H9 (cell line): ENCODE measurements at regions not wholly inside any gene's neighbourhood (a gene's known extent, or its start where the extent isn't known, plus 50 kb on each side); places are given as distances from the start of the nearest gene placed in this dataset.

ENCODE experiments used
- DNase-seq: peaks from one replicate; pipeline ENCODE4 v3.0.0-alpha.2; 2017
- H2AFZ ChIP-seq: one replicate; pipeline ENCODE4 v1.6.1; 2013; ENCODE audit warnings: mild to moderate bottlenecking, low read length, control low read depth, moderate library complexity
- H2AK5ac ChIP-seq: 2 replicates; pipeline ENCODE4 v1.6.1; 2013; ENCODE audit warnings: low read length, control low read depth, mixed read lengths; ENCODE audit not compliant: insufficient read length
- H2BK120ac ChIP-seq: one replicate; pipeline ENCODE4 v1.6.1; 2013; ENCODE audit warnings: low read depth, mild to moderate bottlenecking, low read length, control low read depth, inconsistent platforms; ENCODE audit not compliant: poor library complexity, severe bottlenecking
- H2BK12ac ChIP-seq: 2 replicates; pipeline ENCODE4 v1.6.1; 2013; ENCODE audit warnings: low read length, control low read depth, mixed read lengths, low read depth; ENCODE audit not compliant: insufficient read length
- H2BK15ac ChIP-seq: 2 replicates; pipeline ENCODE4 v1.6.1; 2013; ENCODE audit warnings: low read depth, low read length, control low read depth
- H2BK20ac ChIP-seq: one replicate; pipeline ENCODE4 v1.6.1; 2013; ENCODE audit warnings: low read depth, mild to moderate bottlenecking, low read length, control low read depth, inconsistent platforms; ENCODE audit not compliant: poor library complexity, severe bottlenecking
- H2BK5ac ChIP-seq: 2 replicates; pipeline ENCODE4 v1.6.1; 2013; ENCODE audit warnings: low read length, control low read depth, mixed read lengths; ENCODE audit not compliant: insufficient read length
- H3K14ac ChIP-seq: 2 replicates; pipeline ENCODE4 v1.6.1; 2013; ENCODE audit warnings: low read length, control low read depth; ENCODE audit not compliant: insufficient read depth
- H3K18ac ChIP-seq: 2 replicates; pipeline ENCODE4 v1.6.1; 2013; ENCODE audit warnings: low read depth, mild to moderate bottlenecking, mixed read lengths, low read length, control low read depth; ENCODE audit not compliant: insufficient read length
- H3K23ac ChIP-seq: 2 replicates; pipeline ENCODE4 v1.6.1; 2013; ENCODE audit warnings: low read length, control low read depth, mixed read lengths, low read depth; ENCODE audit not compliant: insufficient read length
- H3K23me2 ChIP-seq: 2 replicates; pipeline ENCODE4 v1.6.1; 2013; ENCODE audit warnings: low read depth, mild to moderate bottlenecking, mixed read lengths, low read length, control low read depth; ENCODE audit not compliant: insufficient read length, poor library complexity, severe bottlenecking
- H3K27ac ChIP-seq: 2 replicates; pipeline ENCODE4 v1.5.1; 2013; ENCODE audit warnings: low read length, control low read depth, mixed read lengths, low read depth; ENCODE audit not compliant: insufficient read length
- H3K27me3 ChIP-seq: 2 replicates; pipeline ENCODE4 v1.6.1; 2013; ENCODE audit warnings: low read length, control low read depth, inconsistent platforms; ENCODE audit not compliant: insufficient read depth
- H3K4ac ChIP-seq: 2 replicates; pipeline ENCODE4 v1.6.1; 2013; ENCODE audit warnings: low read depth, mild to moderate bottlenecking, control low read depth, inconsistent platforms, low read length, moderate library complexity
- H3K4me1 ChIP-seq: 2 replicates; pipeline ENCODE4 v1.6.1; 2013; ENCODE audit warnings: low read length, control low read depth, inconsistent platforms; ENCODE audit not compliant: insufficient read depth
- H3K4me2 ChIP-seq: 2 replicates; pipeline ENCODE4 v1.6.1; 2013; ENCODE audit warnings: low read length, control low read depth, mixed read lengths; ENCODE audit not compliant: insufficient read length, insufficient read depth
- H3K56ac ChIP-seq: 2 replicates; pipeline ENCODE4 v1.6.1; 2013; ENCODE audit warnings: low read depth, mild to moderate bottlenecking, mixed read lengths, low read length, control low read depth; ENCODE audit not compliant: insufficient read length
- H3K79me1 ChIP-seq: 2 replicates; pipeline ENCODE4 v1.6.1; 2013; ENCODE audit warnings: low read depth, mild to moderate bottlenecking, moderate library complexity, low read length, control low read depth, inconsistent platforms; ENCODE audit not compliant: insufficient read depth, poor library complexity, severe bottlenecking
- H3K79me2 ChIP-seq: 2 replicates; pipeline ENCODE4 v1.6.1; 2013; ENCODE audit warnings: low read length, control low read depth, inconsistent platforms; ENCODE audit not compliant: insufficient read depth
- H3K9ac ChIP-seq: 2 replicates; pipeline ENCODE4 v1.6.1; 2013; ENCODE audit warnings: low read length, control low read depth, mixed read lengths; ENCODE audit not compliant: insufficient read length; ENCODE audit errors: extremely low read depth
- H3K9me3 ChIP-seq: one replicate; pipeline ENCODE4 v1.6.1; 2013; ENCODE audit warnings: low read depth, low read length, inconsistent platforms; ENCODE audit not compliant: control insufficient read depth
- H3T11ph ChIP-seq: one replicate; pipeline ENCODE4 v1.6.1; 2013; ENCODE audit warnings: mild to moderate bottlenecking, low read length, control low read depth, inconsistent platforms
- H4K20me1 ChIP-seq: one replicate; pipeline ENCODE4 v1.6.1; 2013; ENCODE audit not compliant: control insufficient read depth, insufficient read length, insufficient read depth
- H4K5ac ChIP-seq: 2 replicates; pipeline ENCODE4 v1.6.1; 2013; ENCODE audit warnings: low read depth, mild to moderate bottlenecking, mixed read lengths, low read length, control low read depth; ENCODE audit not compliant: insufficient read length
- H4K8ac ChIP-seq: replicated peaks from 2 replicates; pipeline ENCODE4 v1.6.1; 2013; ENCODE audit warnings: low read length, control low read depth, mixed read lengths, low read depth; ENCODE audit not compliant: insufficient read length
- H4K91ac ChIP-seq: 2 replicates; pipeline ENCODE4 v1.6.1; 2013; ENCODE audit warnings: low read depth, mild to moderate bottlenecking, moderate library complexity, mixed read lengths, low read length, control low read depth; ENCODE audit not compliant: insufficient read length
- H3K27ac Mint-ChIP-seq, 3 experiments: 2 replicates in 2 of 3; 3 replicates in 1 of 3; pipeline ENCODE4 v1.8.0; 2020 to 2021; ENCODE audit warnings: mixed read lengths in 3 of 3, mild to moderate bottlenecking in 1 of 3, moderate library complexity in 1 of 3
- H3K27me3 Mint-ChIP-seq: 2 replicates; pipeline ENCODE4 v1.8.0; 2021; ENCODE audit warnings: low read depth, mild to moderate bottlenecking, moderate library complexity, mixed read lengths
- H3K36me3 Mint-ChIP-seq, 3 experiments: 2 replicates in 2 of 3; 3 replicates in 1 of 3; pipeline ENCODE4 v1.8.0; 2020 to 2021; ENCODE audit warnings: low read depth in 3 of 3, mixed read lengths in 3 of 3; ENCODE audit not compliant: insufficient read depth in 1 of 3
- H3K4me1 Mint-ChIP-seq, 2 experiments: 2 replicates each; pipeline ENCODE4 v1.8.0; 2020; ENCODE audit warnings: mixed read lengths in 2 of 2
- H3K4me3 Mint-ChIP-seq, 2 experiments: 2 replicates in 1 of 2; 3 replicates in 1 of 2; pipeline ENCODE4 v1.8.0; 2020 to 2021; ENCODE audit warnings: mild to moderate bottlenecking in 2 of 2, mixed read lengths in 2 of 2, moderate library complexity in 1 of 2
- H3K9me3 Mint-ChIP-seq, 2 experiments: 2 replicates in 1 of 2; 3 replicates in 1 of 2; pipeline ENCODE4 v1.8.0; 2020; ENCODE audit warnings: mild to moderate bottlenecking in 2 of 2, mixed read lengths in 2 of 2, moderate library complexity in 1 of 2
- CTCF ChIP-seq: fragments of 200-600 bp; sonication (generic); conservative IDR thresholded peaks from 3 replicates; pipeline ENCODE4 v1.8.0; 2021; ENCODE audit warnings: antibody characterized with exemption, mild to moderate bottlenecking
- WGBS: extraction: QIAGEN DNeasy Blood & Tissue Kit; methylation state at CpG from one replicate; pipeline ENCODE4 v1.1.7; 2013; ENCODE audit warnings: missing lambda C conversion rate, low lambda C conversion rate, mixed read lengths; ENCODE audit not compliant: insufficient read length; ENCODE audit errors: extremely low coverage; 5-methylcytosine and 5-hydroxymethylcytosine counted together

DNA sequence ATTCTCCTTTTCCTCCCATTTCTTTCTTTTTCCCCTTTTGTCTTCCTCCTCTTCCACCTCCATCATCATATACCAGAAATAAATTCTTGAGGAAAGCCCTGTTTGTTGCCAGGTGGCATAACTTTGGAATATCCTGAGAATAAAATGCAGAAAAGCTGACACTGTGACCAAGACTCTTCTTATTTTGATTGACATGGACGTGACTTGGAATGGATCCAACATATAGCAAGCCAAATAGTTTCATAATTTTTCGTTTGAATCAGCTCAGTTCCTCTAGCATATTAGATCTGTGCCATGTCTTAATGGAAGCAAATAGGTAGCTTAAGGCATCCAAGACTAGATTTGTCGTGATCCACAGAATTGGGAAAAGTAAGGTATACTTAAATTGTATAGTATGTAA, 354.7 kb upstream of the FIGN start:
- no peaks in the 10 kb centered on the region for H3K79me1 ChIP-seq
- Mint-ChIP-seq H3K36me3 (peaks cover 0 to 11% (median 2%) of the 10 kb centered on the region in 3 experiments; a peak in 4 of 7 replicates), H3K4me1 (peaks cover 11% of the 10 kb centered on the region in 2 experiments), H3K9me3 (0 out of 5 replicates have a peak, but pooled peaks cover 0 to 2% of the 10 kb centered on the region in 2 experiments), H3K27ac (no peak overlapping the region), H3K4me3 (no peak overlapping the region), H3K27me3 (no peaks in the 10 kb centered on the region)
- H4K5ac ChIP-seq = no peak overlapping the region
- H2BK15ac ChIP-seq = no peak overlapping the region
- no CpG with 5 or more reads among the region's 3 CpGs for WGBS
- H3K56ac ChIP-seq = no peak overlapping the region
- no peaks in the 10 kb centered on the region for H3K79me2 ChIP-seq
- no peak overlapping the region for H4K91ac ChIP-seq
- no peak overlapping the region for H3K4me2 ChIP-seq
- no peak overlapping the region for H4K8ac ChIP-seq
- H3K4me1 ChIP-seq = no peaks in the 10 kb centered on the region
- no peak for TF ChIP-seq CTCF
- H3K27me3 ChIP-seq = no peaks in the 10 kb centered on the region
- H3K14ac ChIP-seq = no peak overlapping the region
- no peak overlapping the region for H2BK5ac ChIP-seq
- no peaks in the 10 kb centered on the region for H3K9me3 ChIP-seq
- no peak overlapping the region for H2BK12ac ChIP-seq
- H2AK5ac ChIP-seq = no peak overlapping the region
- H2BK20ac ChIP-seq = no peak overlapping the region
- H3K27ac ChIP-seq = no peak overlapping the region
- no peak overlapping the region for H2AFZ ChIP-seq
- no peak overlapping the region for H3K4ac ChIP-seq
- no peak overlapping the region for H3T11ph ChIP-seq
- no peak for DNase-seq
- no peak overlapping the region for H3K18ac ChIP-seq
- no peak overlapping the region for H3K9ac ChIP-seq
- no peaks in the 10 kb centered on the region for H4K20me1 ChIP-seq
- H2BK120ac ChIP-seq = no peak overlapping the region
- no peak overlapping the region for H3K23ac ChIP-seq
- no peaks in the 10 kb centered on the region for H3K23me2 ChIP-seq
